Esophagus squamous epithelium (tissue), 4 donors: ENCODE measurements at regions not wholly inside any gene's neighbourhood (a gene's known extent, or its start where the extent isn't known, plus 50 kb on each side); places are given as distances from the start of the nearest gene placed in this dataset.

Source experiments
- CTCF ChIP-seq, 6 experiments: fragments of 450-650 bp in 4 of 6; fragments of 200-600 bp in 2 of 6; sonication (generic) in 2 of 6; IDR thresholded peaks; one replicate each; pipeline ENCODE4 v1.5.1; 2016 to 2019; ENCODE audit warnings: antibody characterized with exemption in 6 of 6, mild to moderate bottlenecking in 4 of 6, moderate library complexity in 4 of 6
- POLR2A ChIP-seq, 4 donors: fragments of 450-650 bp; IDR thresholded peaks; one replicate each; pipeline ENCODE4 v1.6.1; 2017; ENCODE audit warnings: antibody characterized with exemption in 4 of 4, mild to moderate bottlenecking in 4 of 4, moderate library complexity in 3 of 4

- TF ChIP-seq CTCF (IDR thresholded peaks at IDR 0.05) (peak in 5 of 6 experiments; percentile 50 to 69 (median 57)), POLR2A (IDR thresholded peaks at IDR 0.05) (no peak)
These were observed 50.5 kb upstream of the COBL start for GRCh38 chr7:51366930-51367613.
